ENCODE measurements at regions not wholly inside any gene's neighbourhood (a gene's known extent, or its start where the extent isn't known, plus 50 kb on each side); places are given as distances from the start of the nearest gene placed in this dataset.
A peak's percentile ranks its signal among the peaks of the same experiment; 100 is the strongest.

GRCh38 chr9:71490810-71491209 is 277.5 kb downstream of the CEMIP2 start:
- ATAC-seq (peak; percentile 42; the same call in 1 of the 2 replicates), DNase-seq (peak; percentile 31)
- no peaks in the 10 kb centered on the region for H4K20me1 ChIP-seq (ENCODE audit: low read length)
- H3K4me1 ChIP-seq (ENCODE audit: insufficient read depth, low read length): peaks cover 7% of the 10 kb centered on the region; the same call in 1 of the 2 replicates
- H3K27ac ChIP-seq (ENCODE audit: low read length): no peak overlapping the region
- CTCF ChIA-PET: no interaction called here
- H3K36me3 ChIP-seq (ENCODE audit: low read depth, low read length): no peaks in the 10 kb centered on the region
- no TSS peak for BruUV-seq (replicated peaks)
- H3K79me2 ChIP-seq (ENCODE audit: low read length): no peaks in the 10 kb centered on the region
- no peaks in the 10 kb centered on the region for H3K9me2 ChIP-seq (replicated peaks; ENCODE audit: low read length)
- H3F3A ChIP-seq (ENCODE audit: low read length, unreplicated experiment): no peaks in the 10 kb centered on the region
- H2AFZ ChIP-seq (ENCODE audit: low read length): no peak overlapping the region
- H3K4me3 ChIP-seq (ENCODE audit: low read length): no peak overlapping the region
- no peaks in the 10 kb centered on the region for H3K9me3 ChIP-seq (ENCODE audit: low read length)
- H3K4me2 ChIP-seq (ENCODE audit: low read length): no peak overlapping the region
- intact Hi-C loops (cut with micrococcal nuclease): no loop called here
- H3K27me3 ChIP-seq (ENCODE audit: low read length): peaks cover 16% of the 10 kb centered on the region; the same call in 1 of the 2 replicates
- TF ChIP-seq EZH2 (IDR thresholded peaks at IDR 0.05; ENCODE audit: low read length, unreplicated experiment) (no peak), CTCF (conservative IDR thresholded peaks at IDR 0.05; ENCODE audit: low read depth, low read length) (peak; percentile 55)
- POLR2A ChIA-PET (ENCODE audit: unreplicated experiment): no interaction called here
- no peak overlapping the region for H3K9ac ChIP-seq (ENCODE audit: low read length)

- DNase-seq: no peak
- 0 out of 2 replicates have a peak, but pooled peaks cover 5% of the 10 kb centered on the region for H3K27me3 ChIP-seq (ENCODE audit: low read length)
- POLR2A ChIA-PET (ENCODE audit: unreplicated experiment): interaction anchor here (0.6 kb wide), 1 partner anchor 201 kb away, joined by 3 read pairs; no protein-coding TSS in a partner anchor
Measured at GRCh38 chr9:71487061-71487460, 281.3 kb downstream of the CEMIP2 start.

More at GRCh38 chr9:71487061-71487460, 281.3 kb downstream of the CEMIP2 start:
- Histone ChIP-seq H3K9ac (ENCODE audit: low read length) (no peak overlapping the region), H3K27ac (ENCODE audit: low read length) (no peak overlapping the region), H2AFZ (ENCODE audit: low read length) (no peak overlapping the region), H3K9me2 (replicated peaks; ENCODE audit: low read length) (no peaks in the 10 kb centered on the region), H4K20me1 (ENCODE audit: low read length) (no peaks in the 10 kb centered on the region), H3K4me2 (ENCODE audit: low read length) (no peak overlapping the region), H3K4me1 (ENCODE audit: insufficient read depth, low read length) (peaks cover 12% of the 10 kb centered on the region; the same call in 1 of the 2 replicates), H3K79me2 (ENCODE audit: low read length) (no peaks in the 10 kb centered on the region), H3K36me3 (ENCODE audit: low read depth, low read length) (no peaks in the 10 kb centered on the region), H3F3A (ENCODE audit: low read length, unreplicated experiment) (no peaks in the 10 kb centered on the region), H3K9me3 (ENCODE audit: low read length) (no peaks in the 10 kb centered on the region), H3K4me3 (ENCODE audit: low read length) (no peak overlapping the region)
- TF ChIP-seq CTCF (conservative IDR thresholded peaks at IDR 0.05; ENCODE audit: low read depth, low read length): no peak; the same call in 1 of the 2 replicates
- no peak for TF ChIP-seq EZH2phosphoT487 (IDR thresholded peaks at IDR 0.05; ENCODE audit: borderline replicate concordance, low read length)
- TF ChIP-seq EZH2 (IDR thresholded peaks at IDR 0.05; ENCODE audit: low read length, unreplicated experiment): no peak
- CTCF ChIA-PET: interaction anchor here (0.6 kb wide), 1 partner anchor 282 kb away, joined by 3 read pairs; no protein-coding TSS in a partner anchor
- intact Hi-C loops (cut with micrococcal nuclease): no loop called here
- no peak for ATAC-seq
- BruUV-seq (replicated peaks): no TSS peak

Measured in PC-3 (cell line).